T-cell (primary cell): ENCODE measurements at regions not wholly inside any gene's neighbourhood (a gene's known extent, or its start where the extent isn't known, plus 50 kb on each side); places are given as distances from the start of the nearest gene placed in this dataset.
"Not testable (repeated sequence)": the region's sequence is repeated elsewhere in the genome, so short reads cannot be mapped to it uniquely, and the experiment has no call there.

Source experiments
- ATAC-seq, 4 experiments: fragments of 200-7000 bp in 3 of 4; fragments of 150-1000 bp in 1 of 4; cut with Tn5 transposase; replicated peaks in 1 of 4; 1 replicate in 3 of 4; 2 replicates in 1 of 4; pipeline ENCODE4 v1.10.0; 2021; ENCODE audit warnings: moderate library complexity in 3 of 4, mild to moderate bottlenecking in 2 of 4, moderate number of reproducible peaks in 1 of 4
- CTCF ChIA-PET, 2 donors: fragments of 300-600 bp; sonication (Branson Sonifier 250); formaldehyde crosslinking; loops; one replicate each; lab custom pipeline; 2022; ENCODE audit warnings: antibody characterized with exemption in 2 of 2; lab: Charles Lee
- POLR2A ChIA-PET, 2 donors: fragments of 300-600 bp; sonication (Branson Sonifier 250); formaldehyde crosslinking; loops; one replicate each; lab custom pipeline; 2022; ENCODE audit warnings: antibody characterized with exemption in 2 of 2; lab: Charles Lee
- DNase-seq, 35 experiments: peaks; one replicate each; pipeline versions ENCODE4 v3.0.0 to v3.0.0-alpha.2; 2013 to 2023
- H3K27ac ChIP-seq: one replicate; pipeline ENCODE4 v1.5.1; 2013; ENCODE audit warnings: low read length
- H3K27me3 ChIP-seq, 2 experiments: replicated peaks in 1 of 2; 1 replicate in 1 of 2; 2 replicates in 1 of 2; pipeline versions ENCODE4 v1.6.1 to v1.7.0; 2013; ENCODE audit warnings: low read length in 1 of 2, mixed read lengths in 1 of 2; ENCODE audit not compliant: control insufficient read depth in 2 of 2, insufficient read depth in 2 of 2; ENCODE audit errors: extremely low read depth in 1 of 2
- H3K36me3 ChIP-seq, 2 donors: 1 replicate in 1 of 2; 2 replicates in 1 of 2; pipeline versions ENCODE4 v1.6.1 to v1.7.0; 2013; ENCODE audit warnings: low read length in 1 of 2; ENCODE audit not compliant: control insufficient read depth in 2 of 2, insufficient read depth in 1 of 2; ENCODE audit errors: extremely low read depth in 1 of 2
- H3K4me1 ChIP-seq, 2 experiments: 1 replicate in 1 of 2; 2 replicates in 1 of 2; pipeline versions ENCODE4 v1.6.1 to v1.7.0; 2013; ENCODE audit warnings: low read length in 2 of 2, mixed read lengths in 1 of 2; ENCODE audit not compliant: insufficient read depth in 2 of 2, control insufficient read depth in 1 of 2; ENCODE audit errors: extremely low read depth in 1 of 2
- H3K4me3 ChIP-seq, 2 donors: 1 replicate in 1 of 2; 2 replicates in 1 of 2; pipeline versions ENCODE4 v1.5.1 to v1.7.0; 2013; ENCODE audit warnings: mild to moderate bottlenecking in 2 of 2, low read length in 1 of 2, moderate library complexity in 1 of 2; ENCODE audit not compliant: control insufficient read depth in 1 of 2; ENCODE audit errors: extremely low read depth in 1 of 2
- H3K9me3 ChIP-seq: 2 replicates; pipeline ENCODE4 v1.7.0; 2013
- H3K27ac Mint-ChIP-seq, 2 donors: one replicate each; pipeline ENCODE4 v1.8.0; 2020 to 2021; ENCODE audit warnings: mild to moderate bottlenecking in 2 of 2, mixed read lengths in 2 of 2
- H3K27me3 Mint-ChIP-seq, 2 donors: one replicate each; pipeline ENCODE4 v1.8.0; 2021 to 2022; ENCODE audit warnings: mixed read lengths in 2 of 2
- H3K36me3 Mint-ChIP-seq: one replicate; pipeline ENCODE4 v1.8.0; 2021; ENCODE audit warnings: mixed read lengths
- H3K4me1 Mint-ChIP-seq, 3 donors: one replicate each; pipeline ENCODE4 v1.8.0; 2020 to 2022; ENCODE audit warnings: mixed read lengths in 3 of 3, mild to moderate bottlenecking in 1 of 3
- H3K4me3 Mint-ChIP-seq, 3 donors: one replicate each; pipeline ENCODE4 v1.8.0; 2020 to 2022; ENCODE audit warnings: mild to moderate bottlenecking in 3 of 3, mixed read lengths in 3 of 3, moderate library complexity in 3 of 3
- H3K9me3 Mint-ChIP-seq, 3 donors: one replicate each; pipeline ENCODE4 v1.8.0; 2020 to 2022; ENCODE audit warnings: mixed read lengths in 3 of 3
- WGBS: methylation state at CpG from one replicate; pipeline ENCODE4 v1.1.5; 2013; ENCODE audit warnings: missing lambda C conversion rate; ENCODE audit not compliant: insufficient coverage; 5-methylcytosine and 5-hydroxymethylcytosine counted together

GRCh38 chr14:56992332-56992820 lies 182.1 kb upstream of the OTX2 start:
- H3K9me3 Mint-ChIP-seq, result peaks cover 0 to 9% (median 0%) of the 10 kb centered on the region in 3 donors
- no peak for DNase-seq
- no peaks in the 10 kb centered on the region for H3K4me1 ChIP-seq
- no peak overlapping the region for H3K27ac Mint-ChIP-seq
- no peaks in the 10 kb centered on the region for H3K27me3 ChIP-seq
- 87% methylated on average over 3 of the region's 19 CpGs for WGBS
- no peak overlapping the region for H3K4me3 ChIP-seq
- ChIA-PET CTCF (no interaction called here), POLR2A (no interaction called here)
- no peaks in the 10 kb centered on the region for H3K9me3 ChIP-seq
- H3K36me3 Mint-ChIP-seq, result no peaks in the 10 kb centered on the region
- H3K36me3 ChIP-seq, result no peaks in the 10 kb centered on the region
- no peak overlapping the region for H3K27ac ChIP-seq
- no peak for ATAC-seq
- H3K27me3 Mint-ChIP-seq, result no peaks in the 10 kb centered on the region
- no peak overlapping the region for H3K4me3 Mint-ChIP-seq
- H3K4me1 Mint-ChIP-seq, result no peaks in the 10 kb centered on the region

DNA sequence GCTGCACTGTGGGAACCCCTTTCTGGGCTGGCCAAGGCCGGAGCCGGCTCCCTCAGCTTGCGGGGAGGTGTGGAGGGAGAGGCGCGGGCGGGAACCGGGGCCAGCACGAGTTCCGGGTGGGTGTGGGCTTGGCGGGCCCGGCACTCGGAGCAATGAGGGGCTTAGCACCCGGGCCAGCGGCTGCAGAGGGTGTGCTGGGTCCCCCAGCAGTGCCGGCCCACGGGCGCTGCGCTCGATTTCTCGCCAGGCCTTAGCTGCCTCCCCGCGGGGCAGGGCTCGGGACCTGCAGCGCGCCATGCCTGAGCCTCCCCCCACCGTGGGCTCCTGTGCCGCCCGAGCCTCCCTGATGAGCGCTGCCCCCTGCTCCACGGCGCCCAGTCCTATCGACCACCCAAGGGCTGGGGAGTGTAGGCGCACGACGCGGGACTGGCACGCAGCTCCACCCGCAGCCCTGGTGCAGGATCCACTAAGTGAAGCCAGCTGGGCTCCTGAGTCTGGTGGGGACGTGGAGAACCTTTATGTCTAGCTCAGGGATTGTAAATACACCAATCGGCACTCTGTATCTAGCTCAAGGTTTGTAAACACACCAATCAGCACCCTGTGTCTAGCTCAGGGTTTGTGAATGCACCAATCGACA lies 180.8 kb upstream of the OTX2 start:
- H3K4me3 ChIP-seq, H3K4me1 ChIP-seq, H3K36me3 Mint-ChIP-seq, H3K27me3 ChIP-seq, ATAC-seq, H3K9me3 Mint-ChIP-seq, H3K27ac ChIP-seq, CTCF ChIA-PET, DNase-seq, H3K27ac Mint-ChIP-seq, H3K4me1 Mint-ChIP-seq, H3K36me3 ChIP-seq, H3K9me3 ChIP-seq, POLR2A ChIA-PET, H3K27me3 Mint-ChIP-seq, H3K4me3 Mint-ChIP-seq: not testable (repeated sequence)
- 95% methylated on average over 9 of the region's 41 CpGs for WGBS

DNA sequence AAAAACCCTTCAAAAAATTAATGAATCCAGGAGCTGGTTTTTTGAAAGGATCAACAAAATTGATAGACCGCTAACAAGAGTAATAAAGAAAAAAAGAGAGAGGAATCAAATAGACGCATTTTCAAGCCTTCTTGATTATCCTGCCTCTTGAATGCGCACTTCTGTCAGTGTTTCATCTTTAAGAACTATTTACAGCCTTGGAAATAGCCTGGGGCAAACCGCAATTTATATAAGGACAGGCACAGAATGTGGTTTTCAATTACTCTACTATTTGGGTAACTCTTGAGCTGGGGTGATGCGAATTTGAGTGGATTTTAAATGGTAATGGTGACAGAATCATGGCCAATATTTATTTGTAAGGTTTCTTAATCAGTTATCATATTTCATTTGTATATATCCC lies 179.1 kb upstream of the OTX2 start:
- no peaks in the 10 kb centered on the region for H3K27me3 ChIP-seq
- ChIA-PET POLR2A (no interaction called here), CTCF (no interaction called here)
- no peak for DNase-seq
- Mint-ChIP-seq H3K4me3 (no peak overlapping the region), H3K27me3 (no peaks in the 10 kb centered on the region), H3K9me3 (peaks cover 0 to 9% (median 0%) of the 10 kb centered on the region in 3 donors), H3K36me3 (no peaks in the 10 kb centered on the region), H3K27ac (no peak overlapping the region), H3K4me1 (no peaks in the 10 kb centered on the region)
- WGBS, result 100% methylated on average over 1 of the region's 5 CpGs
- no peaks in the 10 kb centered on the region for H3K4me1 ChIP-seq
- no peak overlapping the region for H3K4me3 ChIP-seq
- ATAC-seq, result no peak
- H3K27ac ChIP-seq, result no peak overlapping the region
- no peaks in the 10 kb centered on the region for H3K36me3 ChIP-seq
- no peaks in the 10 kb centered on the region for H3K9me3 ChIP-seq

DNA sequence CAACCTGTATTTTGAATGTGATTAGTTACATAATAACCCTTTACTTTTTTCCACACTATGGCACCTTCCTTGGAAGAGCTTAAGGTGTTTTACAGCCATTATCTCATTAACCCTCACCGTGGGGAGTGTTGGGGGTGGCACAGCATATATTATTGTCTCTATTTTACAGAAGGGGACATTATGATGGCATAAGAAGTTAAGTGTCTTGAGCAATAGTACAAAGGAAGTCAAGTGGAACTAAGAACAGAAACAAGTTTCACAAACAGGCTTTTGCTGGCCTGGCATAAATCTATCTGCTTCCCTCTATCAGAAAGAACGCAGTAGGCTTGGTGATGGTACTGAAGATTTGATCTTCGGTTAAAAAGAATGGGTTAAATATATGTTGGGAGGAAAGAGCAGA lies 169.7 kb upstream of the OTX2 start:
- Mint-ChIP-seq H3K9me3 (no peaks in the 10 kb centered on the region), H3K4me3 (no peak overlapping the region), H3K27me3 (peaks cover 6 to 9% of the 10 kb centered on the region in 2 donors), H3K36me3 (no peaks in the 10 kb centered on the region), H3K27ac (no peak overlapping the region), H3K4me1 (no peaks in the 10 kb centered on the region)
- DNase-seq (no peak), ATAC-seq (no peak)
- H3K4me3 ChIP-seq, result no peak overlapping the region
- no peaks in the 10 kb centered on the region for H3K4me1 ChIP-seq
- POLR2A ChIA-PET, result interaction anchor here in 1 of 2 donors (0.6 kb wide), 1 partner anchor 39 kb away, joined by 4 read pairs; no protein-coding TSS in a partner anchor
- CTCF ChIA-PET, result interaction anchor here in 1 of 2 donors (0.6 kb wide), 1 partner anchor 29 kb away, joined by 5 read pairs; no protein-coding TSS in a partner anchor
- no peaks in the 10 kb centered on the region for H3K36me3 ChIP-seq
- 41% methylated on average over 2 of the region's 3 CpGs for WGBS
- H3K27me3 ChIP-seq, result no peaks in the 10 kb centered on the region
- no peaks in the 10 kb centered on the region for H3K9me3 ChIP-seq
- H3K27ac ChIP-seq, result no peak overlapping the region

DNA sequence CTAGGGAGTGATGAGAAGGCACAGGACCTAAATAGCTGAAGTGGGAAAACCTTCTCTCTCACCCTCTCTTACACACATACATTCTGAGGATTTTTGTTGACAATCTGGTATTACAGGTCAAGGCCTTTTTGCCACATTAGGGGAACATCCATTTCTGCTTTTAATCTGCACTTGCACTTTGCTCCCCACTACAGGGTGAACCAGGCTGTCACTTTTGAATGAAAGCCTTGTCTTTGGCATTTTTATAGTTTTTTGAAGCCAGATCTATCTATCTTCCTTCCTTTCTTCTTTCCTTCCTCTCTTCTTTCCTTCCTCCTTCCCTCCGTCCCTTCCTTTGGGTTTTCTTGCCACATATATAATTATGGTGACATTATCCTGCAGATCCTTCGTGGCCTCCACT lies 165.9 kb upstream of the OTX2 start:
- 50% methylated on average over 1 of the region's 2 CpGs for WGBS
- H3K4me1 Mint-ChIP-seq, result no peaks in the 10 kb centered on the region

DNA sequence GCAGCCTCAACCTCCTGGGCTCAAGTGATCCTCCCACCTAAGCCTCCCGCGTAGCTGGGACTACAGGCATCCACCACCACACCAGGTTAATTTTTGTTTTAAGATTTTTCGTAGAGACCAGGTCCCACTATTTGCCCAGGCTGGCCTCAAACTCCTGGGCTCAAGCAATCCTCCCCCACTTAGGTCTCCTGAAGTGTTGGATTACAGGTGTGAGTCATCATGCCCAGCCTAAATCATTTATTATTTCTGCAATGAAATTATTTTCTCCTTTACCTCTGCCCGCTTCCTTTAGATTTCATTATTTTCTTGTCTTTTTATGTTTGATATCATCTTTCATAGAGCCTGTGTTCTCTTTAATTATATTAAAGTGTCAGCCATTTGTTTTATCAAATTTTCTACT lies 165.2 kb upstream of the OTX2 start:
- DNase-seq (no peak), ATAC-seq (no peak)
- Mint-ChIP-seq H3K27me3 (peaks cover 6 to 9% of the 10 kb centered on the region in 2 donors), H3K4me1 (no peaks in the 10 kb centered on the region), H3K9me3 (no peaks in the 10 kb centered on the region), H3K36me3 (no peaks in the 10 kb centered on the region), H3K27ac (no peak overlapping the region), H3K4me3 (no peak overlapping the region)
- no peaks in the 10 kb centered on the region for H3K9me3 ChIP-seq
- WGBS, result no CpG with 5 or more reads among the region's 4 CpGs
- H3K4me3 ChIP-seq, result no peak overlapping the region
- H3K36me3 ChIP-seq, result no peaks in the 10 kb centered on the region
- H3K27ac ChIP-seq, result no peak overlapping the region
- no peaks in the 10 kb centered on the region for H3K27me3 ChIP-seq
- POLR2A ChIA-PET, result no interaction called here
- CTCF ChIA-PET, result no interaction called here
- H3K4me1 ChIP-seq, result no peaks in the 10 kb centered on the region

More for the DNA sequence above, 165.9 kb upstream of the OTX2 start:
- Histone ChIP-seq H3K4me3 (no peak overlapping the region), H3K4me1 (no peaks in the 10 kb centered on the region), H3K27me3 (no peaks in the 10 kb centered on the region), H3K36me3 (no peaks in the 10 kb centered on the region), H3K27ac (no peak overlapping the region), H3K9me3 (no peaks in the 10 kb centered on the region)
- ChIA-PET POLR2A (no interaction called here), CTCF (no interaction called here)
- Mint-ChIP-seq H3K27ac (no peak overlapping the region), H3K36me3 (no peaks in the 10 kb centered on the region), H3K9me3 (no peaks in the 10 kb centered on the region), H3K27me3 (peaks cover 6 to 9% of the 10 kb centered on the region in 2 donors), H3K4me3 (no peak overlapping the region)
- no peak for DNase-seq
- no peak for ATAC-seq
